Activated CD4-positive, alpha-beta T cell treated with anti-CD3 and anti-CD28 coated beads, Interleukin-2, amount 50 U/mL, for 1 hour (primary cell): ENCODE measurements at regions not wholly inside any gene's neighbourhood (a gene's known extent, or its start where the extent isn't known, plus 50 kb on each side); places are given as distances from the start of the nearest gene placed in this dataset.
"Not testable (repeated sequence)": the region's sequence is repeated elsewhere in the genome, so short reads cannot be mapped to it uniquely, and the experiment has no call there.

Experiments
- DNase-seq: peaks from one replicate; pipeline ENCODE4 v3.0.0-alpha.2; 2020

GRCh38 chr16:51839727-51840462 is 688.8 kb upstream of the SALL1 start:
- DNase-seq = no peak

GRCh38 chr16:51834794-51835193 is 683.7 kb upstream of the SALL1 start:
- DNase-seq = no peak

- no peak for DNase-seq
Observed at GRCh38 chr16:51834133-51834532, 683.1 kb upstream of the SALL1 start.

- DNase-seq = no peak
Observed at GRCh38 chr16:51831595-51832367, 680.7 kb upstream of the SALL1 start.

GRCh38 chr16:51831034-51831433 is 680.0 kb upstream of the SALL1 start:
- not testable (repeated sequence) for DNase-seq

GRCh38 chr16:51825779-51826178 is 674.7 kb upstream of the SALL1 start:
- no peak for DNase-seq

- no peak for DNase-seq
Observed at GRCh38 chr16:51822471-51822870, 671.4 kb upstream of the SALL1 start.

GRCh38 chr16:51821527-51821926 is 670.5 kb upstream of the SALL1 start:
- DNase-seq = no peak

GRCh38 chr16:51820176-51820575 is 669.1 kb upstream of the SALL1 start:
- no peak for DNase-seq

- DNase-seq = no peak
Observed at GRCh38 chr16:51818342-51818944, 667.4 kb upstream of the SALL1 start.

GRCh38 chr16:51816929-51817328 is 665.9 kb upstream of the SALL1 start:
- DNase-seq = no peak

GRCh38 chr16:51815523-51815922 is 664.5 kb upstream of the SALL1 start:
- no peak for DNase-seq

- no peak for DNase-seq
Observed at GRCh38 chr16:51814617-51815016, 663.5 kb upstream of the SALL1 start.

- no peak for DNase-seq
Observed at GRCh38 chr16:51813609-51814008, 662.5 kb upstream of the SALL1 start.

- DNase-seq = no peak
Observed at GRCh38 chr16:51812945-51813344, 661.9 kb upstream of the SALL1 start.

- DNase-seq = no peak
Observed at GRCh38 chr16:51807551-51807950, 656.5 kb upstream of the SALL1 start.

- DNase-seq = no peak
Observed at GRCh38 chr16:51801635-51802034, 650.6 kb upstream of the SALL1 start.

- DNase-seq = no peak
Observed at GRCh38 chr16:51797669-51798259, 646.7 kb upstream of the SALL1 start.

- no peak for DNase-seq
Observed at GRCh38 chr16:51779240-51779639, 628.2 kb upstream of the SALL1 start.

- DNase-seq = no peak
Observed at GRCh38 chr16:51773071-51773890, 622.2 kb upstream of the SALL1 start.

- DNase-seq = no peak
Observed at GRCh38 chr16:51766739-51767138, 615.7 kb upstream of the SALL1 start.

GRCh38 chr16:51763072-51763661 is 612.1 kb upstream of the SALL1 start:
- no peak for DNase-seq
